ENCODE measurements at regions not wholly inside any gene's neighbourhood (a gene's known extent, or its start where the extent isn't known, plus 50 kb on each side); places are given as distances from the start of the nearest gene placed in this dataset.

GRCh38 chr5:33257807-33258429, 182.8 kb upstream of the TARS1 start:
- Histone ChIP-seq H3K27me3 (ENCODE audit: insufficient read depth, low read depth) (no peaks in the 10 kb centered on the region), H4K20me1 (ENCODE audit: insufficient read depth) (no peaks in the 10 kb centered on the region), H3K4me1 (replicated peaks; ENCODE audit: insufficient read depth) (no peaks in the 10 kb centered on the region), H3K4me2 (no peak overlapping the region), H3K9me3 (ENCODE audit: insufficient read depth, low read depth) (no peaks in the 10 kb centered on the region; the same call in 1 of the 2 replicates), H3K4me3 (no peak overlapping the region), H3K27ac (no peak overlapping the region), H2AFZ (no peak overlapping the region), H3K36me3 (ENCODE audit: low read depth) (no peaks in the 10 kb centered on the region), H3K79me2 (ENCODE audit: low read depth) (no peaks in the 10 kb centered on the region), H3K9me2 (ENCODE audit: insufficient read depth) (0 out of 2 replicates have a peak, but pooled peaks cover 5% of the 10 kb centered on the region), H3F3A (ENCODE audit: insufficient read depth, low read depth) (no peaks in the 10 kb centered on the region)
- no peak for TF ChIP-seq EZH2 (IDR thresholded peaks at IDR 0.05; ENCODE audit: low read depth)
- TF ChIP-seq, protein P1, sequence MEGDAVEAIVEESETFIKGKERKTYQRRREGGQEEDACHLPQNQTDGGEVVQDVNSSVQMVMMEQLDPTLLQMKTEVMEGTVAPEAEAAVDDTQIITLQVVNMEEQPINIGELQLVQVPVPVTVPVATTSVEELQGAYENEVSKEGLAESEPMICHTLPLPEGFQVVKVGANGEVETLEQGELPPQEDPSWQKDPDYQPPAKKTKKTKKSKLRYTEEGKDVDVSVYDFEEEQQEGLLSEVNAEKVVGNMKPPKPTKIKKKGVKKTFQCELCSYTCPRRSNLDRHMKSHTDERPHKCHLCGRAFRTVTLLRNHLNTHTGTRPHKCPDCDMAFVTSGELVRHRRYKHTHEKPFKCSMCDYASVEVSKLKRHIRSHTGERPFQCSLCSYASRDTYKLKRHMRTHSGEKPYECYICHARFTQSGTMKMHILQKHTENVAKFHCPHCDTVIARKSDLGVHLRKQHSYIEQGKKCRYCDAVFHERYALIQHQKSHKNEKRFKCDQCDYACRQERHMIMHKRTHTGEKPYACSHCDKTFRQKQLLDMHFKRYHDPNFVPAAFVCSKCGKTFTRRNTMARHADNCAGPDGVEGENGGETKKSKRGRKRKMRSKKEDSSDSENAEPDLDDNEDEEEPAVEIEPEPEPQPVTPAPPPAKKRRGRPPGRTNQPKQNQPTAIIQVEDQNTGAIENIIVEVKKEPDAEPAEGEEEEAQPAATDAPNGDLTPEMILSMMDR (conservative IDR thresholded peaks at IDR 0.05), result no peak; the same call in 1 of the 2 replicates
- DNase-seq, result no peak
- CTCF ChIA-PET, result interaction anchor here (0.6 to 0.9 kb wide), 2 partner anchors 14 to 72 kb away, joined by 5 to 9 read pairs; no protein-coding TSS in a partner anchor
- intact Hi-C loops (cut with micrococcal nuclease; ENCODE audit: unreplicated experiment), result loop anchor here (5.0 kb wide), 1 partner anchor 551 kb away; no protein-coding TSS in a partner anchor
- POLR2A ChIA-PET (ENCODE audit: unreplicated experiment), result interaction anchor here (0.6 kb wide), 1 partner anchor 13 kb away, joined by 4 read pairs; no protein-coding TSS in a partner anchor
- no TSS peak for BruUV-seq (replicated peaks)

- Histone ChIP-seq H4K20me1 (ENCODE audit: insufficient read depth) (no peaks in the 10 kb centered on the region), H3K4me3 (no peak overlapping the region), H3K36me3 (ENCODE audit: low read depth) (no peaks in the 10 kb centered on the region), H3K9me2 (ENCODE audit: insufficient read depth) (0 out of 2 replicates have a peak, but pooled peaks cover 5% of the 10 kb centered on the region), H3F3A (ENCODE audit: insufficient read depth, low read depth) (no peaks in the 10 kb centered on the region), H2AFZ (no peak overlapping the region), H3K4me1 (replicated peaks; ENCODE audit: insufficient read depth) (no peaks in the 10 kb centered on the region), H3K27ac (no peak overlapping the region), H3K9me3 (ENCODE audit: insufficient read depth, low read depth) (no peaks in the 10 kb centered on the region; the same call in 1 of the 2 replicates), H3K27me3 (ENCODE audit: insufficient read depth, low read depth) (no peaks in the 10 kb centered on the region), H3K4me2 (no peak overlapping the region), H3K79me2 (ENCODE audit: low read depth) (no peaks in the 10 kb centered on the region)
- intact Hi-C loops (cut with micrococcal nuclease; ENCODE audit: unreplicated experiment), result loop anchor here (5.0 kb wide), 1 partner anchor 551 kb away; no protein-coding TSS in a partner anchor
- CTCF ChIA-PET, result interaction anchor here (0.6 to 0.9 kb wide), 2 partner anchors 14 to 73 kb away, joined by 5 to 9 read pairs; no protein-coding TSS in a partner anchor
- DNase-seq, result no peak
- no TSS peak for BruUV-seq (replicated peaks)
- POLR2A ChIA-PET (ENCODE audit: unreplicated experiment), result interaction anchor here (0.6 kb wide), 1 partner anchor 12 kb away, joined by 4 read pairs; no protein-coding TSS in a partner anchor
- TF ChIP-seq EZH2 (IDR thresholded peaks at IDR 0.05; ENCODE audit: low read depth), result no peak
- TF ChIP-seq, protein P1 (conservative IDR thresholded peaks at IDR 0.05), result no peak
Observed at GRCh38 chr5:33258553-33258952, 182.2 kb upstream of the TARS1 start.

DNA sequence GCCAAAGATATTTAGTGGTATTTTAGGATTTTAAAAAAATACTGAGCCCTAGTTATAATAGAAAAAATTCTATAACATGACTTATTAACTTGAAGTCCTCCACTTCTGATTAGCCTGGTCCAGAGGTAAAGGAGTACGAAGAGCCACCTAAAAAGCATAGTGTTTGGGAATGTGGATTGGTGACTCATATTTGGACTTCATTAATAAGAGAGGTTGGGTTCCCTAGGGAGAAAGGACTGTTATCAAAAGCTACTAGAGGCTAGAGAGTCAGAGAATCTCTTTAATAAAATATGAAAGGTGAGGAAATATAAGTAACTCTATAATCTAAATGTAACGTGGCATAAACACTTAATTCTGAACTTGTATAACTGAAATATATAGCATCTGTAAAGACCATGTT, 180.7 kb upstream of the TARS1 start:
- no peaks in the 10 kb centered on the region for H3K9me2 ChIP-seq (ENCODE audit: insufficient read depth)
- DNase-seq, result no peak
- H4K20me1 ChIP-seq (ENCODE audit: insufficient read depth), result no peaks in the 10 kb centered on the region
- peaks cover 9% of the 10 kb centered on the region; the same call in 1 of the 2 replicates for H3K9me3 ChIP-seq (ENCODE audit: insufficient read depth, low read depth)
- BruUV-seq (replicated peaks), result no TSS peak
- H3K79me2 ChIP-seq (ENCODE audit: low read depth), result no peaks in the 10 kb centered on the region
- TF ChIP-seq, protein P1 (conservative IDR thresholded peaks at IDR 0.05), result no peak
- H3K27me3 ChIP-seq (ENCODE audit: insufficient read depth, low read depth), result no peaks in the 10 kb centered on the region
- H3K4me1 ChIP-seq (replicated peaks; ENCODE audit: insufficient read depth), result no peaks in the 10 kb centered on the region
- no peaks in the 10 kb centered on the region for H3F3A ChIP-seq (ENCODE audit: insufficient read depth, low read depth)
- no peak overlapping the region for H3K4me2 ChIP-seq
- H3K36me3 ChIP-seq (ENCODE audit: low read depth), result no peaks in the 10 kb centered on the region
- ChIA-PET POLR2A (ENCODE audit: unreplicated experiment) (no interaction called here), CTCF (interaction anchor here (0.5 kb wide), 1 partner anchor 565 kb away, joined by 5 read pairs; no protein-coding TSS in a partner anchor)
- H3K4me3 ChIP-seq, result no peak overlapping the region
- no peak overlapping the region for H2AFZ ChIP-seq
- intact Hi-C loops (cut with micrococcal nuclease; ENCODE audit: unreplicated experiment), result no loop called here
- H3K27ac ChIP-seq, result no peak overlapping the region
